GM18867 (cell line): ENCODE measurements at regions not wholly inside any gene's neighbourhood (a gene's known extent, or its start where the extent isn't known, plus 50 kb on each side); places are given as distances from the start of the nearest gene placed in this dataset.

ENCODE experiments used
- ATAC-seq: cut with Tn5 transposase; IDR thresholded peaks from one replicate; pipeline ENCODE4 v1.9.1; 2021; ENCODE audit warnings: mild to moderate bottlenecking, moderate library complexity; ENCODE audit not compliant: unreplicated experiment

GRCh38 chr9:16092142-16093091 is 539.6 kb downstream of the CCDC171 start:
- ATAC-seq: no peak

DNA sequence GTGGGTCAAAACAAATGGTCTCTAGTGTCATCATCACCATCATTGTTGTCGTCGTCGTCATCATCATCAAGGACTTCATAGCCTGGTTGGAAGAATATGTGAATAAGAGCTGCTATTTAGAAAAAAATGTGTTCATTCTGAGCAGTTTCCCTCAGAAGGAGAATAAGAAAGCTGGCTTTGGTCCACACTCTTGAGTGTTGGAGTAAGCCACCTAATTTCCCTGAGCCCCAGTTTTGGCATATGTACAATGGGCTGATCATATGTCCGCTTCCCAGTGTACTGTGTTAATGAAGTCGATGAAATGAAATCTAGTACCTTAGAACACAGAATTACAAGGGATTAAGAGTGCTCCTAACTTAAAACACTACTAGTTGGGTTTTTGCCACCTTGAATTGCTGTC is 545.5 kb downstream of the CCDC171 start:
- ATAC-seq: no peak

- ATAC-seq: no peak
Observed at GRCh38 chr9:16099732-16100536, 547.1 kb downstream of the CCDC171 start.

- no peak for ATAC-seq
Observed at GRCh38 chr9:16100537-16101091, 547.8 kb downstream of the CCDC171 start.

DNA sequence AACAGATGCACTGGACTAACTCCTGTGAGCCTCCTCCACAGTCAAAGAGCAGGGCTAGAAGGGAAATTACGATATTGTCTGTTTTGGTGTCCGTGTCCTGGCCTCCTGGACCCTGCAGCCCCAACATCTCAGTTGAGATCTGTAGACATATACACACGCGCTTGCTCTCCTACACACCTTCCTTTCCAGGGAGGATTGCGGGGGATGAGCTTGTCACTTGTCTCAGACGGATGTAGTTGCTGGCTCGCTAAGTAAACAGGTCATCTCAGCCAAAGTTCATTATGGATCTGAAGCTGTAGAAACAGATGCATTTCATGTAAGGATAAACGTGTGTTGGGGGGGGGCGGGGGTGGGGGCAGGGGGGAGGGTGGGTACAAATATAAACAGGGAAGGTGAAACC is 549.3 kb downstream of the CCDC171 start:
- no peak for ATAC-seq

GRCh38 chr9:16103620-16104397 is 551.0 kb downstream of the CCDC171 start:
- no peak for ATAC-seq

GRCh38 chr9:16105168-16106020 is 552.6 kb downstream of the CCDC171 start:
- ATAC-seq: no peak

DNA sequence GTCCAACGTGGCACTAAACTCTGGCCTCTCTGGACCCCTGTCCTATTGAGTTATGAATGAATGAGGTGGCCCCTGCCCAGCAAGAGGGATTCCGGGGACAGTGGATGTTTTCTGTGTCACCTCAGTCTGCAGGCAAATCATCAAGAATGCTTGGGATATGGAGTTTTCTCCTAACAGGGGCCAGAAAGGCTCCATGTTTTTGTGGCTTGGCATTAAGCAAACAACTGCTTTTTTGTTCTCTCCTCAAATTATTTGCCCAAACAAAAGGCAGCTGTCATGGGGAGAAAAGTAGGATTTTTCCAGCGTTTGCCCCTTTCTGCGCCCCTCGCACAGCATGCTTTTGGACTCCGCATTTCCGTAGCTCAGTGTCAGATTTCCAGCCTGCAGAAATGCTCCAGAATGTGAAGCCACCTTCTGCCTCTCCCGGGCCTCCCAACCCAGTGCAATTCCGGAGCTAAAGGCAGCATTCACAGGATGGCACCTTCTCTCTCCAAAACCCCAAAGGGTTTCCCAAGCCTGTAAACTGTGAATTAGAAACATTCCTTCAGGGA is 553.3 kb downstream of the CCDC171 start:
- ATAC-seq: no peak

GRCh38 chr9:16112116-16112515 is 559.3 kb downstream of the CCDC171 start:
- ATAC-seq: no peak

DNA sequence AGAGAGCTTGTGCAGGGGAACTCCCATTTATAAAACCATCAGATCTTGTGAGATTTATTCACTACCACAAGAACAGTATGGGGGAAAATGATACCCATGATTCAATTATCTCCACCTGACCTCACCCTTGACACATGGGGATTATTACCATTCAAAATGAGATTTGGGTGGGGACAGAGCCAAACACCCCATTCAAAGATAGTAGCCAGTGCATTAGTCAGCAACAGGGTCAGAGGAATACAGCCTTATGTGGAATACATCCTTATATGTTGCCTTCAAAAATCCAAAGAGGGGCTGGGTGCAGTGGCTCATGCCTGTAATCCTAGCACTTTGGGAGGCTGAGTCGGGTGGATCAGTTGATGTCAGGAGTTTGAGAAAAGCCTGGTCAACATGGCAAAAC is 563.2 kb downstream of the CCDC171 start:
- no peak for ATAC-seq

GRCh38 chr9:16118043-16118442 is 565.2 kb downstream of the CCDC171 start:
- ATAC-seq: no peak

GRCh38 chr9:16119261-16120230 is 566.7 kb downstream of the CCDC171 start:
- no peak for ATAC-seq

DNA sequence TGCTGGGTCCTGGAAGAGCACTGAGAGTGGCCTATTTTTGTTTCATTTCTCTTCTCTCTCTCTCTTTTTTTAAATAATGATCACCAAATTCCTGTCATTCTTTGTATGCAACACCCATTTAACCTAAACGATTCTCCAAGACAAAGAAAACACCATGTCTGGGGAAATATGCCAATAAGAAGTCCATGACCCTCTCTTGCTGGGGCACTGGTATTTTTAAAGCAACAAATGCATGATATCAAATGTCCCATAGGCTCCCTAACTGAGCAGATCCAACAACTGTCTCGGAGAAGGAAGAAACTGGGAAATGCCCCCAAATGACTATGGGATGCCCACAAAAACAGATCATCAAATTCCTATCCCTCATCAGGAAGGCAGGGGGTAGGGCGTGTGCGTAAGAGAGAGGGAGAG is 567.4 kb downstream of the CCDC171 start:
- ATAC-seq: no peak

DNA sequence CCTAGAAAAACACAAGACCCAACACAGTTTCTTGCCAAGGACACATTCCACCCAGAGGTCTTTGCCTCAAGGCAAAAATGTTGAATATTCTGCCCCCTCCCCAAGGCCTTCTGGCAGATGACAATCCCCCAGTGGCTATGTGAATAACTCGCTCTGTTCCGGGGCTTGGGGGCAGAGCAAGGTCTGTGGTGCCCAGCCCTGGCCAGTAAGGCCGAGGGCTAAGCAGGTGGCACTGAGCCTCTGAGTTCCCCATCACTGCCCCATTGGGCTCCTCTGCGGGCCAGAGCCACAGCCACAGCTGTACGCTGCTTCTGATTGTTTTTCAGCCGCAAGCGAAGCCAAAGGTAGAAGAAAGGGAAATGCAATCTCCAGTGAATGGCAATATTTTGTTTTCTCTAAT is 567.9 kb downstream of the CCDC171 start:
- ATAC-seq: no peak

DNA sequence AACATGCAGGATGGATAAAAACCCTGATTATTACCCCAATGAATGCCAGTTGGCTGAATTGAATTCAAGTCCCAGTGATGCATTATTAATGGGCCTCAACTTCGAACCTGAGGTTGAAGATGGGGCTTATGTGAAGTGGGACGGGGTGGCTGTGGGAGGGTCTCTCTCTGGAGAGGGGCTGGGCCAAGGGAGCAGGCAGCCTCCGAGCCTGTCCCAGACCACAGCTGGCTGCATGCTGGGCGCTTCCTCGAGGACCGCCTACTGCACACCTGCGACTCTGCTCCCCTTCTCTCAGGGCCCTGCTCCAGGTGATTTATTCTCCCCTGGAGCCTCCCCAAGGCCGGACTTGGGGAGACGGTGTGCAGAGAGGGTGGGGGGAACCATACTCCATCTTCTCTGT is 568.3 kb downstream of the CCDC171 start:
- ATAC-seq: no peak

DNA sequence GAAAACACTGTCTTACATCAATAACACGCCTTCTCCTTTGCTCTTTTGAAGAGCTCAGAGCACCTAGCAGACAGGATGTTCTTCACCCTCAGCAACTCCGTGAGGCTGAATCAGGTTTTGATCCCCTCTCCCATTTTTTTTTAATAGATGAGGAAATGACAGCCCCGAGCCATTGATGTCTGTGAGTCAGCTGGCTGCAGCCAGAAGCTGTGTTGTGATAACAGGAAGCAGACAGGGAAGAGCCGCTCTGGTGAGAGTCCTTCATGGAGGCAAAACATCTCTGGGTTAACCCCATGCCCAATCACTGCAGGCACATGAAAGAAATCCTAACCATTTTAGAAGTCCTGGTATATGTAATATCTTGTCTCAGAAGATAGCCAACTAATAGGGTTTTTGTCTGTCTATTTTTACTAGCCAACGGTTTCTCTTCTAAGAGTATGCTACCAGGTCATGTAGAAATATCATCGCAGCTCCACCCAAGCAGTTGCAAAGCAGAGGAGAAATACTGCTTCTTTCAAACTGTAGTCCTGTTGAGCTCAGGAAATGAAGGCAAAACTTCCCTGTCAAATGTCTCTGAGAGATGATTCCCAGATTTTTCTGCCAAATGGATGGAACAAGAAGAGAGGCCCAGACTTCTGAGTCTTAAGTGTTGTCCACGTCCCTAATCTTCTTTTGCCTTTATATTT is 568.9 kb downstream of the CCDC171 start:
- no peak for ATAC-seq

DNA sequence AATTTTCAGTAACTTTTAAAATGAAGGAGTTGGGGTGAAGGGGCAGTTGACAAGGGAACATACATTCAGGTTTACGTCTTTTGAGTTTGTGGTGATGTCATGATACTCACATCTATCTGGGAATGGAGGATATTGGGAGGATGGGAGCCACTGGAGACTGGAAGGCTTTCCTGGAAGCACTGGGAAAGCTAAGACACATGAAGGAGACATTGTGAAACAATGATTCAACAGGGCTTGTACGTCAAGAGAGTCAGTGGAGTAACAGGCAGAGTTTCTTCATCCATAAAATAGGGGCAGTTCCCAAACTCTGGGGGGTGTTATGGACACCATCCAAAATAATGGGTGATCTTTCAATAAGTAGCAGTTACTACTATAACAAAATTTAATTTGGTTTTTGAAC is 572.8 kb downstream of the CCDC171 start:
- no peak for ATAC-seq

DNA sequence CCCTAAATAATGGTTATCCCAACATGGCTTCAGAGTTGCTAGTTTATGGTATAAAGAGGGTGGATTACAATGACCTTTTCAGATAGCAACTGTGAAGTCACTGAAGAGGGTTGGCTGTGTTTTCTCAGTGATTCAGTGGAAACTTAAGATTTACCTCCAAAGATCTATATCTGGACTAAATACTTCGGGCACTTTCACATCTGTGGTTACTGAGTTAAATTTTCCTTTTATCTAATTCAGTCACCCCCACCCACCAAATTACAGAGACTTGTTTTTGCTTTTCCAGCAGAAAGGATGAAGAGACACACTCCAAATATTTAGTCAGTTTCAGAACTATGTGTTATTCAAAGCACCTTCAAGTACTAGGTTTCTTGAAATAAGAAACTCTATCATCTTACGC is 573.2 kb downstream of the CCDC171 start:
- no peak for ATAC-seq
